ENCODE measurements at regions not wholly inside any gene's neighbourhood (a gene's known extent, or its start where the extent isn't known, plus 50 kb on each side); places are given as distances from the start of the nearest gene placed in this dataset.

DNA sequence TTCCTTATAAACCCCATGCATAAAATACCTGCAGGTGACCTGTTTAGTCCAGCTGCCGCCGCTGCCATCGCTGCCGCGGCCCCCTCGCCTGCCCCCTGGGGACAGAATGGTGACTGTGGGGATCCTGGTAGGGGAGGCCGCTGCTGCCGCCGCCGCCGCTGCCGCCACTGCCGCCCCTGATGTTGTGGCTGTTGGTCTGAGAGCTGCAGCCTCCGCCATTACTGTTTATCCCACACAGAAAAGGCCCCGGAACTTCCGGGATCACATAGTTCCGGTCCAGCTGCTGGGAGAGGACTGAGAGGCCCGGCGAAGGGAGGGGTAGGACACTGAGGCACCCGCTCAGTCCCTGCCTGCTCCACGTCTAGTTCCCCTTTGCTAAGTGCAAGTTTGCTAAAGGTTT lies 244.9 kb downstream of the C12orf50 start:
- TF ChIP-seq, protein P1, sequence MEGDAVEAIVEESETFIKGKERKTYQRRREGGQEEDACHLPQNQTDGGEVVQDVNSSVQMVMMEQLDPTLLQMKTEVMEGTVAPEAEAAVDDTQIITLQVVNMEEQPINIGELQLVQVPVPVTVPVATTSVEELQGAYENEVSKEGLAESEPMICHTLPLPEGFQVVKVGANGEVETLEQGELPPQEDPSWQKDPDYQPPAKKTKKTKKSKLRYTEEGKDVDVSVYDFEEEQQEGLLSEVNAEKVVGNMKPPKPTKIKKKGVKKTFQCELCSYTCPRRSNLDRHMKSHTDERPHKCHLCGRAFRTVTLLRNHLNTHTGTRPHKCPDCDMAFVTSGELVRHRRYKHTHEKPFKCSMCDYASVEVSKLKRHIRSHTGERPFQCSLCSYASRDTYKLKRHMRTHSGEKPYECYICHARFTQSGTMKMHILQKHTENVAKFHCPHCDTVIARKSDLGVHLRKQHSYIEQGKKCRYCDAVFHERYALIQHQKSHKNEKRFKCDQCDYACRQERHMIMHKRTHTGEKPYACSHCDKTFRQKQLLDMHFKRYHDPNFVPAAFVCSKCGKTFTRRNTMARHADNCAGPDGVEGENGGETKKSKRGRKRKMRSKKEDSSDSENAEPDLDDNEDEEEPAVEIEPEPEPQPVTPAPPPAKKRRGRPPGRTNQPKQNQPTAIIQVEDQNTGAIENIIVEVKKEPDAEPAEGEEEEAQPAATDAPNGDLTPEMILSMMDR (IDR thresholded peaks at IDR 0.05) = no peak
- TF ChIP-seq EZH2 (IDR thresholded peaks at IDR 0.05) (no peak), EZH2phosphoT487 (IDR thresholded peaks at IDR 0.05) (no peak)
